WTC11 (cell line): ENCODE measurements at regions not wholly inside any gene's neighbourhood (a gene's known extent, or its start where the extent isn't known, plus 50 kb on each side); places are given as distances from the start of the nearest gene placed in this dataset.
A peak's percentile ranks its signal among the peaks of the same experiment; 100 is the strongest.
"Not testable (repeated sequence)": the region's sequence is repeated elsewhere in the genome, so short reads cannot be mapped to it uniquely, and the experiment has no call there.

Source experiments
- ATAC-seq: fragments of 200-7000 bp; cut with Tn5 transposase; 2 replicates; pipeline ENCODE4 v1.10.0; 2021; ENCODE audit warnings: mild to moderate bottlenecking, moderate library complexity
- CTCF ChIA-PET: fragments of 300-600 bp; sonication (Branson Sonifier 250); formaldehyde crosslinking; loops from one replicate; lab custom pipeline; 2021; ENCODE audit warnings: antibody characterized with exemption; lab: Charles Lee
- POLR2A ChIA-PET: fragments of 350-600 bp; sonication (Branson Sonifier 250); formaldehyde crosslinking; loops from one replicate; lab custom pipeline; 2021; ENCODE audit warnings: antibody characterized with exemption; lab: Charles Lee
- DNase-seq: peaks from one replicate; pipeline ENCODE4 v3.0.0; 2021; ENCODE audit warnings: low spot score
- H3K27ac Mint-ChIP-seq: 2 replicates; pipeline ENCODE4 v1.8.0; 2021; ENCODE audit warnings: mixed read lengths
- H3K27me3 Mint-ChIP-seq: 2 replicates; pipeline ENCODE4 v1.8.0; 2021; ENCODE audit warnings: low read depth, mild to moderate bottlenecking, moderate library complexity, mixed read lengths
- H3K36me3 Mint-ChIP-seq: 2 replicates; pipeline ENCODE4 v1.8.0; 2021; ENCODE audit warnings: mixed read lengths
- H3K4me1 Mint-ChIP-seq: 2 replicates; pipeline ENCODE4 v1.8.0; 2022; ENCODE audit warnings: mixed read lengths
- H3K4me3 Mint-ChIP-seq: 2 replicates; pipeline ENCODE4 v1.8.0; 2021; ENCODE audit warnings: mild to moderate bottlenecking, moderate library complexity, mixed read lengths
- H3K9me3 Mint-ChIP-seq: 2 replicates; pipeline ENCODE4 v1.8.0; 2021; ENCODE audit warnings: mixed read lengths
- GABPB1 ChIP-seq: sonication (generic); formaldehyde crosslinking; IDR thresholded peaks from 2 replicates; pipeline ENCODE4 v1.8.1; 2023; ENCODE audit warnings: mild to moderate bottlenecking, missing genetic modification reagents
- MXD4 ChIP-seq: fragments of 250-450 bp; sonication (Bioruptor Pico); IDR thresholded peaks from 2 replicates; pipeline ENCODE4 v1.8.0; 2021; ENCODE audit warnings: mild to moderate bottlenecking, moderate library complexity, borderline replicate concordance
- NFATC4 ChIP-seq: fragments of 250-450 bp; sonication (Bioruptor Pico); IDR thresholded peaks from 2 replicates; pipeline ENCODE4 v1.9.0; 2021; ENCODE audit warnings: mild to moderate bottlenecking
- NR1H2 ChIP-seq: sonication (generic); formaldehyde crosslinking; IDR thresholded peaks from 2 replicates; pipeline ENCODE4 v1.9.0; 2021; ENCODE audit warnings: mild to moderate bottlenecking, moderate library complexity, missing genetic modification reagents
- RORB ChIP-seq: fragments of 250-450 bp; sonication (Bioruptor Pico); IDR thresholded peaks from 2 replicates; pipeline ENCODE4 v1.9.0; 2021; ENCODE audit warnings: mild to moderate bottlenecking
- SMAD4 ChIP-seq: sonication (generic); formaldehyde crosslinking; IDR thresholded peaks from 2 replicates; pipeline ENCODE4 v1.8.0; 2022; ENCODE audit warnings: mild to moderate bottlenecking, missing genetic modification reagents
- ZNF232 ChIP-seq: sonication (generic); formaldehyde crosslinking; IDR thresholded peaks from 2 replicates; pipeline ENCODE4 v1.8.0; 2022; ENCODE audit warnings: mild to moderate bottlenecking, missing genetic modification reagents
- ZNF317 ChIP-seq: sonication (generic); formaldehyde crosslinking; IDR thresholded peaks from 2 replicates; pipeline ENCODE4 v1.8.1; 2023; ENCODE audit warnings: low read depth, mild to moderate bottlenecking, moderate library complexity, missing genetic modification reagents, borderline replicate concordance
- ZNF416 ChIP-seq: fragments of 250-450 bp; sonication (Bioruptor Pico); IDR thresholded peaks from 2 replicates; pipeline ENCODE4 v1.9.0; 2021; ENCODE audit warnings: mild to moderate bottlenecking, inconsistent platforms
- ZNF671 ChIP-seq: fragments of 250-450 bp; sonication (Bioruptor Pico); IDR thresholded peaks from 2 replicates; pipeline ENCODE4 v1.8.0; 2021; ENCODE audit warnings: mild to moderate bottlenecking
- TF ChIP-seq, protein P1 (sequence below): sonication (generic); formaldehyde crosslinking; IDR thresholded peaks from 2 replicates; pipeline ENCODE4 v1.8.1; 2023; ENCODE audit warnings: mild to moderate bottlenecking, missing genetic modification reagents, moderate library complexity
- TF ChIP-seq, protein P2 (sequence below): sonication (generic); formaldehyde crosslinking; IDR thresholded peaks from 2 replicates; pipeline ENCODE4 v1.8.1; 2023; ENCODE audit warnings: mild to moderate bottlenecking, moderate library complexity, missing genetic modification reagents
- TF ChIP-seq, protein P3 (sequence below): sonication (generic); formaldehyde crosslinking; IDR thresholded peaks from 2 replicates; pipeline ENCODE4 v1.8.0; 2022; ENCODE audit warnings: mild to moderate bottlenecking, missing genetic modification reagents
- TF ChIP-seq, protein P4 (sequence below): fragments of 250-450 bp; sonication (Bioruptor Pico); IDR thresholded peaks from 2 replicates; pipeline ENCODE4 v1.8.0; 2021; ENCODE audit warnings: mild to moderate bottlenecking

DNA sequence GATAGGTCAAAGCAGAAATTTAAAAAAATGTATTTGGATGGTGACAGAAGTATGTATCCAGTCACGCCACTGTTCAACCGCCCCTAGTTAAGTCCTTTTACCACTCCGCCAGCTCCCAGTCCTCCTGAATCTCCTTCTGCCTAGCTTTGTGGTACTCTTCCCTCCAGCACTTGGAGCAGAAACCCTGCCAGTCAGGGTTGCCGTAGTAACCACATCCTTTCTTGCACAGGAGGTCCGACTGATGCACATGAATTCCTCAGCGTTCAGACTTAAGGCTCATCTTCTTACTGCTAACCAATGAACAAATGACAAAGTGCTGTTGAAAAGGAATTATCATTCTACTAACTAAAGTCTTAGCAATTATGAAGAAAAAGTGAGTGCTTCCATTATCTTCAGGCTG is 175.3 kb upstream of the KCTD7 start:
- Mint-ChIP-seq H3K9me3 (no peaks in the 10 kb centered on the region), H3K4me3 (no peak overlapping the region), H3K36me3 (no peaks in the 10 kb centered on the region), H3K4me1 (no peaks in the 10 kb centered on the region), H3K27ac (no peak overlapping the region), H3K27me3 (no peaks in the 10 kb centered on the region)
- no peak for ATAC-seq
- CTCF ChIA-PET, result interaction anchor here (0.7 kb wide), 1 partner anchor 423 kb away, joined by 4 read pairs; no protein-coding TSS in a partner anchor
- TF ChIP-seq ZNF416 (CRISPR knock-in tag), result no peak
- DNase-seq, result no peak
- POLR2A ChIA-PET, result no interaction called here

DNA sequence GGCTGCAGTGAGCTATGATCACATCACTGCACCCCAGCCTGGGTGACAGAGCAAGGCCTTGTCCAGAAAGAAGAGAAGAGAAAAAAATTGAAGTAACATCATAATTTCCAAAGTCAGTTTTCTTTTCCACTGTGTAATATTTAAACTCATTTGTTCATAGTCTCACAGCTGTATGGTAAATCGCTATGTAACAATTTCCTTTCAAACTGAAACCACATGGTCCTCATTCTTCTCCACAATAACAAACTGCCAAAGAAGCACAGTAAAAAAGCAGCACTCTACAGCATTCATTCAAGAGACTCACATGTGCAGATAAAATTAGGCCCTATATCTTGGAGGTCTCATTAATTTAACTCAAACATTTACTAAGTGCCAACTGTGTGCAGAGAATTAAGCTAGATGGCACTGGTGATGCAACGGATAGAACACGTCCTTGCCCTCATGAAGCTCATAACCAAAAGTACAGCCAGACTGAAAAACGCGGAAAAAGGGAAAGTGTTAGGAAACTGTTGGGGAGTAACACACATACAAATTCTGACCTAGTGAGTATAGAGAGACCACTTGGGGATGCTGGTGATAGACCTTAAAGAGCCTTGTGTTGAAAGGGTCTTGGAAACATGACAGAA is 174.0 kb upstream of the KCTD7 start:
- no peak for DNase-seq
- H3K36me3 Mint-ChIP-seq, result no peaks in the 10 kb centered on the region
- no peak overlapping the region for H3K27ac Mint-ChIP-seq
- no peaks in the 10 kb centered on the region for H3K9me3 Mint-ChIP-seq
- ATAC-seq, result no peak
- H3K27me3 Mint-ChIP-seq, result no peaks in the 10 kb centered on the region
- ChIA-PET POLR2A (no interaction called here), CTCF (no interaction called here)
- H3K4me3 Mint-ChIP-seq, result no peak overlapping the region
- H3K4me1 Mint-ChIP-seq, result no peaks in the 10 kb centered on the region
- TF ChIP-seq NR1H2 (CRISPR knock-in tag), result no peak
- TF ChIP-seq, protein P1, sequence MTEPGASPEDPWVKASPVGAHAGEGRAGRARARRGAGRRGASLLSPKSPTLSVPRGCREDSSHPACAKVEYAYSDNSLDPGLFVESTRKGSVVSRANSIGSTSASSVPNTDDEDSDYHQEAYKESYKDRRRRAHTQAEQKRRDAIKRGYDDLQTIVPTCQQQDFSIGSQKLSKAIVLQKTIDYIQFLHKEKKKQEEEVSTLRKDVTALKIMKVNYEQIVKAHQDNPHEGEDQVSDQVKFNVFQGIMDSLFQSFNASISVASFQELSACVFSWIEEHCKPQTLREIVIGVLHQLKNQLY, result no peak
- TF ChIP-seq ZNF671 (CRISPR knock-in tag), result no peak
- TF ChIP-seq NFATC4 (CRISPR knock-in tag), result no peak

DNA sequence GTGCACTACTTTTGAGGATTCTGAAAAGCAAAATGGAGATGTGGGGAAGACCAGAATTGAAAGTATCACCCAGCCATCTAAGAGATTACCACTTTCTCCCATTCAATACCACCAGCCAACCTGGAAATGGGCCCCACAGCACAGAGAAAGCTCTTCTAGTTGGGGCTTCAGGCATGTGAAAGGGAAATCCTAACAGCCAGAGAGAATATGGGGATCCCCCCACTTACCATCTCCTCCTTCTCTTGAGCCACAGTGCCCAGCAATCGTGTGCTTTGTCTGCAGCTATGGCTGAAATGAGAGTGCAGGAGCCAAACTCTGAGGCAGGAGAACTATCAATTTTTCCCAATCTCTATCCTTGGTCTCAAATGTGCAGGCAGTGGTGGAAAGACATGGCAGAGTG is 173.2 kb upstream of the KCTD7 start:
- not testable (repeated sequence) for H3K27me3 Mint-ChIP-seq

DNA sequence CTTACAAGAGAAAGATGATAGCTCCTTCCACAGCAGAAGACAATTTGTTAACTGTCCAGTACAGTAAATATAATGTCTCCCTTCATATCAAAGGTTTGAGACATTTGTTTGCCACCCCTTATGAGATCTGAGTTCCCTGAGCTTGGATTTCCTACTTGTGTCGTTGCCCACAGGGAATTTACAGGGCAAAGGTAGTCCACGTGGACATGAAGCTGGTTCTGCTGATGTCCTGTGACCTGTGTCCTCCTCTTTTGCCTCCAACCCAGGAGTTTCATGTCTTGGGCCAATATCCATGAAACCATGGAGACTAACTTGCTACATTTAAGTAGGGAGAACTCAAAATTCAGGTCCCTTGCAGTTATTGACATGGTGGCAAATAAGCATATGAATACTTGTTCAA is 172.2 kb upstream of the KCTD7 start:
- H3K4me3 Mint-ChIP-seq, H3K9me3 Mint-ChIP-seq, H3K4me1 Mint-ChIP-seq, POLR2A ChIA-PET, ATAC-seq, H3K27ac Mint-ChIP-seq, H3K36me3 Mint-ChIP-seq, DNase-seq, H3K27me3 Mint-ChIP-seq: not testable (repeated sequence)
- CTCF ChIA-PET, result interaction anchor here (0.6 kb wide), 1 partner anchor 426 kb away, joined by 3 read pairs; no protein-coding TSS in a partner anchor

More for the DNA sequence above, 173.2 kb upstream of the KCTD7 start:
- H3K27ac Mint-ChIP-seq, H3K4me3 Mint-ChIP-seq, H3K4me1 Mint-ChIP-seq, ATAC-seq, H3K36me3 Mint-ChIP-seq, POLR2A ChIA-PET, CTCF ChIA-PET, H3K9me3 Mint-ChIP-seq, DNase-seq: not testable (repeated sequence)

DNA sequence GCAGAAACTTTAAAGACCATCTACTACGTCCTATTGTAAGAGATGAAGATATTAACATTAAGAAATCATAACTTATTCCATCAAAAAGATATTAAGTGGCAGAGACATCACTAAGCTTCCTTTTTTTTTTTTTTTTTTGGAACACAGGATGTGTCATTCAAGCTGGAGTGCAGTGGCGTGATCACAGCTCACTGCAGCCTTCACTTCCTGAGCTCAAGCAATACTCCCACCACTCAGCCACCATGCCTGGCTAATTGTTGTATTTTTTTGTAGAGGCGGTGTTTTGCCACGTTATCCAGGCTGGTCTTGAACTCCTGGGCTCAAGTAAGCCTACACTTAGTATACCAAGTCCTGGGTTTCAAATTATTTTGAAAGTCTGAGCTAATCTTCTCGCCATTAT is 169.7 kb upstream of the KCTD7 start:
- DNase-seq, H3K4me1 Mint-ChIP-seq, H3K9me3 Mint-ChIP-seq, H3K36me3 Mint-ChIP-seq, H3K27ac Mint-ChIP-seq, H3K4me3 Mint-ChIP-seq, ATAC-seq, POLR2A ChIA-PET, H3K27me3 Mint-ChIP-seq: not testable (repeated sequence)
- CTCF ChIA-PET, result interaction anchor here (0.6 to 1.1 kb wide), 3 partner anchors 35 to 498 kb away, joined by 3 to 5 read pairs (median 5); no protein-coding TSS in a partner anchor

DNA sequence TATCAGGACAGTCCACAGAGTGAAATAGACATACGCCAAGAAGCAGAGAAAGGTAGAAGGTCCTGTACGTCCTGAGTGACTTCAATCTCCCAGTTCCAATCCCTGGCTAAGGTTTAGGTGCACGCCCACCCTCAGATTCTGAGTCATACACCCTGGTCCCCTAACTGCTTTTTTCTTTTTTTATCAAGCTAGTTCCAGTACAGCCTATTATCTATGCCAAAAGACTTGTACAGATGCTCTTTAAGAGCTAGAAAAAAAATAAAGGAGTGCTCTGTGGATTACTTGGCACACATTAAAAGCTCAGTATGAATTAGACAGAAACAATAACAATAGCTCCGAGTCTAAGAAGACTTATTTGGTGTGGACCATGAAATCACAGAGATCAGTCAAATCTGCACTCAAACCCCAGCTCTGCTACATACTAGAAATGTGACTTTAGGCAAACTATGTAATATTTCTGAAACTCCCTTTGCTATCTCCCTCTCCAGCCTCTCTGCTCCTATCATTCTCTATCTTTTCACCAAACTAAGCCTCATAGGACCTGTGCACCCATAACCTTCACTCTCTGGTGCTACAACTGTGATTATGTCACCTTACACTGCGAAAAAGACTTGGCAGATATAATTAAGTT is 168.8 kb upstream of the KCTD7 start:
- H3K27me3 Mint-ChIP-seq, DNase-seq, H3K4me1 Mint-ChIP-seq, ATAC-seq, H3K4me3 Mint-ChIP-seq, H3K36me3 Mint-ChIP-seq, H3K9me3 Mint-ChIP-seq, POLR2A ChIA-PET: not testable (repeated sequence)
- CTCF ChIA-PET, result interaction anchor here (1.0 to 1.1 kb wide), 2 partner anchors 36 to 98 kb away, joined by 5 read pairs; no protein-coding TSS in a partner anchor
- peak overlapping the region; percentile 10; the same call in 1 of the 2 replicates for H3K27ac Mint-ChIP-seq

DNA sequence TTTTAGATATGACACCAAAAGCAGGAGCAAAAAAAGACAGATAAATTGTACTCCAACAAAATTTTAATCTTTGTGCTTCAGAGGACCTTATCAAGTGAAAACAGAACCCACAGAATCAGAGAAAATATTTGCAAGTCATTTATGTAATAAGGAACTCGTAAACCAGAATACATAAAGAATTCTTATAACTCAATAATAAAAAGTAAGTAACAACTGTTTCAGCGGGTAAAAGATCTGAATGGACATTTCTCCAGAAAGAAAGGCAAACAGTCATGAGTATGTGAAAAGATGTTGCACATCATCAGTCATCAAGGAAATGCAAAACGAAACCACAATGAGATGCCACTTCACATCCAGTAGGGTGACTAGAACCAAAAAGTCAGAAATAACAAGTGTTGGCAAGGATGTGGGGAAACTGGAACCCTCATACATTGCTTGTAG is 167.7 kb upstream of the KCTD7 start:
- Mint-ChIP-seq H3K4me1 (no peaks in the 10 kb centered on the region), H3K36me3 (0 out of 2 replicates have a peak, but pooled peaks cover 2% of the 10 kb centered on the region), H3K9me3 (peaks cover 7% of the 10 kb centered on the region), H3K4me3 (no peak overlapping the region), H3K27me3 (no peaks in the 10 kb centered on the region), H3K27ac (no peak overlapping the region)
- POLR2A ChIA-PET, result no interaction called here
- CTCF ChIA-PET, result no interaction called here
- ATAC-seq, result no peak
- DNase-seq, result no peak
- no peak for TF ChIP-seq MXD4 (CRISPR knock-in tag)
- no peak for TF ChIP-seq RORB (CRISPR knock-in tag)
- TF ChIP-seq, protein P2, sequence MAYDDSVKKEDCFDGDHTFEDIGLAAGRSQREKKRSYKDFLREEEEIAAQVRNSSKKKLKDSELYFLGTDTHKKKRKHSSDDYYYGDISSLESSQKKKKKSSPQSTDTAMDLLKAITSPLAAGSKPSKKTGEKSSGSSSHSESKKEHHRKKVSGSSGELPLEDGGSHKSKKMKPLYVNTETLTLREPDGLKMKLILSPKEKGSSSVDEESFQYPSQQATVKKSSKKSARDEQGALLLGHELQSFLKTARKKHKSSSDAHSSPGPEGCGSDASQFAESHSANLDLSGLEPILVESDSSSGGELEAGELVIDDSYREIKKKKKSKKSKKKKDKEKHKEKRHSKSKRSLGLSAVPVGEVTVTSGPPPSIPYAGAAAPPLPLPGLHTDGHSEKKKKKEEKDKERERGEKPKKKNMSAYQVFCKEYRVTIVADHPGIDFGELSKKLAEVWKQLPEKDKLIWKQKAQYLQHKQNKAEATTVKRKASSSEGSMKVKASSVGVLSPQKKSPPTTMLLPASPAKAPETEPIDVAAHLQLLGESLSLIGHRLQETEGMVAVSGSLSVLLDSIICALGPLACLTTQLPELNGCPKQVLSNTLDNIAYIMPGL (CRISPR knock-in tag), result no peak
- TF ChIP-seq ZNF232 (CRISPR knock-in tag), result no peak
- TF ChIP-seq ZNF317 (CRISPR knock-in tag), result no peak
- TF ChIP-seq SMAD4 (CRISPR knock-in tag), result no peak
- TF ChIP-seq, protein P3, sequence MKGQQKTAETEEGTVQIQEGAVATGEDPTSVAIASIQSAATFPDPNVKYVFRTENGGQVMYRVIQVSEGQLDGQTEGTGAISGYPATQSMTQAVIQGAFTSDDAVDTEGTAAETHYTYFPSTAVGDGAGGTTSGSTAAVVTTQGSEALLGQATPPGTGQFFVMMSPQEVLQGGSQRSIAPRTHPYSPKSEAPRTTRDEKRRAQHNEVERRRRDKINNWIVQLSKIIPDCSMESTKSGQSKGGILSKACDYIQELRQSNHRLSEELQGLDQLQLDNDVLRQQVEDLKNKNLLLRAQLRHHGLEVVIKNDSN, result no peak
- TF ChIP-seq, protein P4, sequence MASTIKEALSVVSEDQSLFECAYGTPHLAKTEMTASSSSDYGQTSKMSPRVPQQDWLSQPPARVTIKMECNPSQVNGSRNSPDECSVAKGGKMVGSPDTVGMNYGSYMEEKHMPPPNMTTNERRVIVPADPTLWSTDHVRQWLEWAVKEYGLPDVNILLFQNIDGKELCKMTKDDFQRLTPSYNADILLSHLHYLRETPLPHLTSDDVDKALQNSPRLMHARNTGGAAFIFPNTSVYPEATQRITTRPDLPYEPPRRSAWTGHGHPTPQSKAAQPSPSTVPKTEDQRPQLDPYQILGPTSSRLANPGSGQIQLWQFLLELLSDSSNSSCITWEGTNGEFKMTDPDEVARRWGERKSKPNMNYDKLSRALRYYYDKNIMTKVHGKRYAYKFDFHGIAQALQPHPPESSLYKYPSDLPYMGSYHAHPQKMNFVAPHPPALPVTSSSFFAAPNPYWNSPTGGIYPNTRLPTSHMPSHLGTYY (CRISPR knock-in tag), result no peak
- no peak for TF ChIP-seq GABPB1
